Endothelial cell of umbilical vein (primary cell): ENCODE measurements at regions not wholly inside any gene's neighbourhood (a gene's known extent, or its start where the extent isn't known, plus 50 kb on each side); places are given as distances from the start of the nearest gene placed in this dataset.

Experiments
- CTCF ChIP-seq, 2 donors: IDR thresholded peaks; 1 replicate in 1 of 2; 2 replicates in 1 of 2; pipeline ENCODE4 v1.5.1; 2011; ENCODE audit warnings: low read length in 2 of 2, mild to moderate bottlenecking in 2 of 2, moderate library complexity in 2 of 2, control low read depth in 1 of 2, inconsistent platforms in 1 of 2, low read depth in 1 of 2; ENCODE audit not compliant: insufficient read depth in 1 of 2; ENCODE audit errors: extremely low read depth in 1 of 2
- EZH2 ChIP-seq: IDR thresholded peaks from 2 replicates; pipeline ENCODE4 v1.6.1; 2012; ENCODE audit warnings: borderline replicate concordance, low read depth, mild to moderate bottlenecking, moderate library complexity, low read length, inconsistent platforms; ENCODE audit not compliant: severe bottlenecking
- FOS ChIP-seq: IDR thresholded peaks from 2 replicates; pipeline ENCODE4 v1.6.1; 2011; ENCODE audit warnings: mild to moderate bottlenecking, low read length, moderate library complexity, borderline replicate concordance; ENCODE audit not compliant: insufficient read depth
- JUN ChIP-seq: IDR thresholded peaks from 2 replicates; pipeline ENCODE4 v1.6.1; 2011; ENCODE audit warnings: borderline replicate concordance, low read depth; ENCODE audit not compliant: insufficient read length, insufficient read depth
- MAX ChIP-seq: IDR thresholded peaks from 2 replicates; pipeline ENCODE4 v1.6.1; 2011; ENCODE audit not compliant: insufficient read depth, insufficient read length
- MYC ChIP-seq: IDR thresholded peaks from one replicate; pipeline ENCODE4 v1.6.1; 2011; ENCODE audit warnings: mild to moderate bottlenecking, low read depth, low read length
- POLR2A ChIP-seq: IDR thresholded peaks from 2 replicates; pipeline ENCODE4 v1.6.1; 2012; ENCODE audit warnings: low read depth, mild to moderate bottlenecking, control low read depth, low read length
- POLR2AphosphoS5 ChIP-seq: IDR thresholded peaks from 2 replicates; pipeline ENCODE4 v1.6.1; 2012; ENCODE audit warnings: low read depth, mild to moderate bottlenecking, control low read depth, low read length, moderate library complexity; ENCODE audit not compliant: insufficient read depth

- TF ChIP-seq CTCF (IDR thresholded peaks at IDR 0.05; ENCODE audit: extremely low read depth in 1 of 2, insufficient read depth in 1 of 2, low read depth in 1 of 2, low read length in 2 of 2) (no peak), POLR2A (no peak), EZH2 (no peak), POLR2AphosphoS5 (no peak), JUN (no peak), MAX (no peak), MYC (no peak), FOS (no peak)
These were observed 313.6 kb upstream of the CDH20 start for GRCh38 chr18:61019338-61020301.
